ENCODE measurements at regions not wholly inside any gene's neighbourhood (a gene's known extent, or its start where the extent isn't known, plus 50 kb on each side); places are given as distances from the start of the nearest gene placed in this dataset.

GRCh38 chr10:2214805-2215204 lies 477.5 kb upstream of the ADARB2 start:
- Histone ChIP-seq H3K27me3 (replicated peaks in 1 of 7) (peaks cover 0 to 21% (median 0%) of the 10 kb centered on the region in 7 donors), H3K9me3 (no peaks in the 10 kb centered on the region), H3K4me3 (no peak overlapping the region), H3K27ac (no peak overlapping the region), H3K36me3 (no peaks in the 10 kb centered on the region), H3K4me1 (no peaks in the 10 kb centered on the region)
- WGBS, 5 donors = 44 to 65% (median 59%) methylated on average over 10 of the region's 10 CpGs
- intact Hi-C loops (cut with DNase I; ENCODE audit: low total_unique reads) = no loop called here
- DNase-seq = no peak
- no peak for TF ChIP-seq POLR2A (IDR thresholded peaks at IDR 0.05)
- TF ChIP-seq, protein P1, sequence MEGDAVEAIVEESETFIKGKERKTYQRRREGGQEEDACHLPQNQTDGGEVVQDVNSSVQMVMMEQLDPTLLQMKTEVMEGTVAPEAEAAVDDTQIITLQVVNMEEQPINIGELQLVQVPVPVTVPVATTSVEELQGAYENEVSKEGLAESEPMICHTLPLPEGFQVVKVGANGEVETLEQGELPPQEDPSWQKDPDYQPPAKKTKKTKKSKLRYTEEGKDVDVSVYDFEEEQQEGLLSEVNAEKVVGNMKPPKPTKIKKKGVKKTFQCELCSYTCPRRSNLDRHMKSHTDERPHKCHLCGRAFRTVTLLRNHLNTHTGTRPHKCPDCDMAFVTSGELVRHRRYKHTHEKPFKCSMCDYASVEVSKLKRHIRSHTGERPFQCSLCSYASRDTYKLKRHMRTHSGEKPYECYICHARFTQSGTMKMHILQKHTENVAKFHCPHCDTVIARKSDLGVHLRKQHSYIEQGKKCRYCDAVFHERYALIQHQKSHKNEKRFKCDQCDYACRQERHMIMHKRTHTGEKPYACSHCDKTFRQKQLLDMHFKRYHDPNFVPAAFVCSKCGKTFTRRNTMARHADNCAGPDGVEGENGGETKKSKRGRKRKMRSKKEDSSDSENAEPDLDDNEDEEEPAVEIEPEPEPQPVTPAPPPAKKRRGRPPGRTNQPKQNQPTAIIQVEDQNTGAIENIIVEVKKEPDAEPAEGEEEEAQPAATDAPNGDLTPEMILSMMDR (IDR thresholded peaks at IDR 0.05 in 8 of 11, conservative IDR thresholded peaks at IDR 0.05 in 3 of 11) = no peak
- TF ChIP-seq POLR2AphosphoS5 (IDR thresholded peaks at IDR 0.05) = no peak

DNA sequence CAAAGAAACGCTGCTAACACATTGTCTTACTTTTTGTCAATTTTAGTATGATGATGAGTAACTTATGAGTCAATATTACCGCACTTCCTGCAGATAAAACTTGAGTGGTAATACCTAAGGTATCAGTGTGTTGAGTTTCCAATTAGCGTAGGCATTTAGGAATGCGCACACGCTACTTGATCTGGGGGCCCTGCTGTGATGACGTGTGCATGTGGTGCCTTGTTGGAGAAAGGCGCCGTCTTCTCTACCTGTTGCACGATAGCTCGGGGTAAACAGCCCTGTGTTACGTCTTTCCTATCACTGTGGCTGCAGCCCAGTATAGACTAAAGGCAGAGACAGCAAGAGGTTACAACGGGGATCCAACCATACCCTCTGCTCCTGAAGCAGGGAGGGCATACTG lies 476.8 kb upstream of the ADARB2 start:
- 87 to 90% (median 88%) methylated on average over 12 of the region's 12 CpGs for WGBS, 5 donors
- Histone ChIP-seq H3K27ac (no peak overlapping the region), H3K4me3 (no peak overlapping the region), H3K4me1 (no peaks in the 10 kb centered on the region), H3K36me3 (no peaks in the 10 kb centered on the region), H3K9me3 (no peaks in the 10 kb centered on the region), H3K27me3 (replicated peaks in 1 of 7) (peaks cover 0 to 28% (median 0%) of the 10 kb centered on the region in 7 donors)
- DNase-seq = no peak
- intact Hi-C loops (cut with DNase I; ENCODE audit: low total_unique reads) = no loop called here
- TF ChIP-seq POLR2AphosphoS5 (IDR thresholded peaks at IDR 0.05) (no peak), POLR2A (IDR thresholded peaks at IDR 0.05) (no peak)
- TF ChIP-seq, protein P1 (IDR thresholded peaks at IDR 0.05 in 8 of 11, conservative IDR thresholded peaks at IDR 0.05 in 3 of 11) = no peak

DNA sequence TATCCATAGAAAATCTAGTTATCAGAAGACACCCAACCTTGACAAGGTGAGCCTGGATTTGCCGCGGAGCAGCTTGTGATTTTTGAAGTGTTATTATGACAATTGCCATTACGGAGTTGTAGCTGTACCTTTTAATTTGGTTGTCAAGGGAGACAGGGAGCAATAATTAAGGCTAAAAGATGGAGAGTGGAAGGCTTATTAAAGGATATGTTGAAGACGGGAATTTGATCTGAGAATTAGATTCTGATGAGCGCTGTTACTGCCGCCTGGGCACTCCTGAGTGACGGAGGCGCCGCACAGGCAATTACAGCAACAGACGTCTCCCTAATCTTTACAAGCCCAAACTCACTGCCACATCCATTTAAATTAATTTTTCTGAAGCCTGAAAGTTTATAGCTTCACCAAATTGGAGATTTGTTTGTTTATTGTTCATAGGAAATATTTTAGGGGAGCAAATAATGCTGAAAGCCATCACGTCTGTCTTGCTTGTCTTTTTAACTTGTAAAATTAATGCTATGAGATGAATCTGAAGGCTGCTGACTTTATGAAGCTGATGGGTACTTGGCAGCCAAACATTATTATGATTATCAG lies 475.0 kb upstream of the ADARB2 start:
- H3K4me3 ChIP-seq = no peak overlapping the region
- no peaks in the 10 kb centered on the region for H3K9me3 ChIP-seq
- H3K36me3 ChIP-seq = no peaks in the 10 kb centered on the region
- H3K4me1 ChIP-seq = no peaks in the 10 kb centered on the region
- intact Hi-C loops (cut with DNase I; ENCODE audit: low total_unique reads) = no loop called here
- H3K27ac ChIP-seq = no peak overlapping the region
- WGBS, 5 donors = 76 to 87% (median 85%) methylated on average over 11 of the region's 11 CpGs
- DNase-seq = no peak
- H3K27me3 ChIP-seq (replicated peaks in 1 of 7) = peaks cover 0 to 33% (median 0%) of the 10 kb centered on the region in 7 donors
- TF ChIP-seq POLR2A (IDR thresholded peaks at IDR 0.05) (no peak), POLR2AphosphoS5 (IDR thresholded peaks at IDR 0.05) (no peak)
- TF ChIP-seq, protein P1 (IDR thresholded peaks at IDR 0.05 in 8 of 11, conservative IDR thresholded peaks at IDR 0.05 in 3 of 11) = no peak

- Histone ChIP-seq H3K4me1 (no peaks in the 10 kb centered on the region), H3K27ac (no peak overlapping the region), H3K36me3 (no peaks in the 10 kb centered on the region), H3K4me3 (no peak overlapping the region), H3K9me3 (no peaks in the 10 kb centered on the region), H3K27me3 (replicated peaks in 1 of 7) (peaks cover 0 to 31% (median 0%) of the 10 kb centered on the region in 7 donors)
- DNase-seq = no peak
- TF ChIP-seq, protein P1 (IDR thresholded peaks at IDR 0.05 in 8 of 11, conservative IDR thresholded peaks at IDR 0.05 in 3 of 11) = no peak
- TF ChIP-seq POLR2A (IDR thresholded peaks at IDR 0.05) = no peak
- intact Hi-C loops (cut with DNase I; ENCODE audit: low total_unique reads) = no loop called here
- WGBS, 5 donors = 31 to 50% (median 40%) methylated on average over 7 of the region's 7 CpGs
Observed at GRCh38 chr10:2210088-2210487, 472.8 kb upstream of the ADARB2 start.

All from spleen (tissue), 11 donors.